ENCODE measurements at regions not wholly inside any gene's neighbourhood (a gene's known extent, or its start where the extent isn't known, plus 50 kb on each side); places are given as distances from the start of the nearest gene placed in this dataset.
"Not testable (repeated sequence)": the region's sequence is repeated elsewhere in the genome, so short reads cannot be mapped to it uniquely, and the experiment has no call there.

DNA sequence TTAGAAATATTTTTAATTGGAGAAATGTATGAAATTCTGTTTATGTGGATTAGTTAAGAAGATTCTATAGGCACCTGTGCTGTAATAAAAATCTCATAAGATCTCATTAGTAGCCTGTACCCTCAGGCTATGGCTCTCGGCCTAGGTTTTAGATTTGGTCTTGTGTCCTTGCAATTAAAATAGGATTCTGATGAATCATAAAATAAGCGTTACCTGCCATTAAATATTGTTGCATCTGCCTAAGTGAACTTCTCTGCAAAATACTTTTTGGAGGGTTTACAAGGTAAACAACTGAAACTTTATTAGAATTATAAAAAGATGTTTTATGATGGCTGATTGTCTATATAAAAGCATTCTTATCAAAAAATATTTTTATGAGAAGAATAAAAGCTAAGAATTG lies 804.1 kb upstream of the ANO3 start:
- no peak for DNase-seq

GRCh38 chr11:25529572-25529971 lies 802.4 kb upstream of the ANO3 start:
- DNase-seq = no peak

DNA sequence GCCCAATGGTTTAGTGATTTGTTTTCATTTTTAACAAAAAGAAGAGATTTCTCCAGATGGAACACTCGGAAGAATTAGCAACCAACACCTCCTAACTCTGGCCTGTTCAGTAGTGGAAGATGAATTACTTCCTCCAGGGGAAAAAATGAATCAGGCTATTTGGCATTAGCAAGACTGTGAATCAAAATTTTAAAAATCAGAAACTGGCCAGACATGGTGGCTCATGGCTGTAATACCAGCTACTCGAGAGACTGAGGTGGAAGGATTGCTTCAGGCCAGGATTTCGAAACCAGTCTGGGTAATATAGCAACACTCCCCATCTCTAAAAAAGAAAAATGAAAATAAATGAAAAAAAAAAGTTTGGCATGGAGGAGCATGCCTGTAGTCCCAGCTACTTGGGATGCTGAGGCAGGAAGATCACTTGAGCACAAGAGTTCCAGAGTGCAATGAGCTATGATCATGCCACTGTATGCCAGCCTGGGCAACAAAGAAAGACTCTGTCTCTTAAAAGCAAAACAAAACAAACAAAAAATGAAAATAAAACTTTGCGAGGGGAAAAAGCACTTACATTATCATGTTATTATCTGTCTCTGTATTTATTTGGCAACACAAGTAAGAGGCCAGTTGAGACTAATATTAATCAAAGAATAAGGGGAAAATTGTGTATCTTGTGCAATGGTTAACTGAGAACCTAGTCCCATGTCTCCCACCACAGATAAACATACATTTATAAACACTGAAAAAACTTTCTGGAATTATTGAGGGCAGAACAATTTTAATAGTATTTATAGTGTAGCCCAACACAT lies 796.3 kb upstream of the ANO3 start:
- DNase-seq = no peak

DNA sequence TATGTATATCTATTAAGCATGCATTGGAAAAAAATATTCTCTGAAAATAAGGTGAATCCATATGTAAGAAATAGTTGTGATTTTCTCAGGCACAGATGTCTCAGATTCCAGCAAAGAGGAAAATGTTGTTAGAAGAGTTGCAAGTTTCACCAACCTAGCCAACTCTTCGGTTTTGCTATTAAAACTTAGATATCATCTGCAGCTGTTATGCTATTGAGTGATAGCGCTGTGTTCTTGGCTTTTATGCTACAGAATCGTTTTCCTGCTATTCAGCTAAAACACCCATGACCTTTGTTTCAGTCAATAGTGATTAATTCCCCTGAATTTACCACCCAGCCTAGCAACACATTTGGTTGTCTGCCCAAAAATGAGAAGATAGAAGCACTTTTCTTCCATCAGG lies 795.6 kb upstream of the ANO3 start:
- no peak for DNase-seq

- DNase-seq = no peak
These were observed 794.5 kb upstream of the ANO3 start for GRCh38 chr11:25537393-25537792.

DNA sequence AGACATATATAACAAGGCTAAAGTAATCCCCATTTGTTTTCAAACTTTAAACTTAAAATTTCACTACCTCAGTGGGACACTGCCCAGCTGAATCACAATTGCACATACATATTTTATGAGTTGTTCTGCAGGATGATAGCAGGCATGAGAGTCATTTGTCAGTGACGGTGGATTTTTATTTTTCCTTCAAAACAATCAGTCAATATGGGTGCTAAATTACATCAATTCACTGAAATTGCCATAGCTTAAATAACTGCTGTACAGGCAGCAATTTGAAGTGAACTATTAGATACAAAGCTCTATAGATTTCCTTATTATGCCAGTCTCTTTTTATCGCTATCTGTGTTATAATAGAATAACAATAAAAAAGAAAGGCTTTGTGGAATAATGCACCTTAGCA lies 784.6 kb upstream of the ANO3 start:
- DNase-seq = no peak

DNA sequence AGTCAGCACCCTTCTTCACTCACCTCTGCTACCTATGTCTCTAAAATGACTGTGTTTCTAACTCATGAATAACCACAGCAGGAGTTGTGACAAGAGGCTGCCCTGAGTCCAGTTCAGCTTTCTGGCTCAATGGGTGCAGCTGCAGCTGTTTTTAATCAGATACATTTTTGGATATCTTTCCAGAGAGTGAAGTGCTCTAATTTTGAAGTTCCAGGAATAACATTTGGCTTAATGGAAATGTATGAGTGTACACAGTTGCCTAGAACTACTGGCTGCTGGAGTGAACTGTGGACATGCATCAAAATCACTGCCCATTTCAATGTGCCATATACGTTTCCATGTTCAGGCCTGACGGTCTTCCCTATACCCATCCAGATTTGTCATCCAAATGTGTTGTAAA lies 769.5 kb upstream of the ANO3 start:
- DNase-seq = no peak

GRCh38 chr11:25565846-25566245 lies 766.1 kb upstream of the ANO3 start:
- DNase-seq = no peak

GRCh38 chr11:25566298-25567200 lies 765.4 kb upstream of the ANO3 start:
- DNase-seq = no peak

- DNase-seq = no peak
These were observed 755.6 kb upstream of the ANO3 start for GRCh38 chr11:25576320-25576719.

DNA sequence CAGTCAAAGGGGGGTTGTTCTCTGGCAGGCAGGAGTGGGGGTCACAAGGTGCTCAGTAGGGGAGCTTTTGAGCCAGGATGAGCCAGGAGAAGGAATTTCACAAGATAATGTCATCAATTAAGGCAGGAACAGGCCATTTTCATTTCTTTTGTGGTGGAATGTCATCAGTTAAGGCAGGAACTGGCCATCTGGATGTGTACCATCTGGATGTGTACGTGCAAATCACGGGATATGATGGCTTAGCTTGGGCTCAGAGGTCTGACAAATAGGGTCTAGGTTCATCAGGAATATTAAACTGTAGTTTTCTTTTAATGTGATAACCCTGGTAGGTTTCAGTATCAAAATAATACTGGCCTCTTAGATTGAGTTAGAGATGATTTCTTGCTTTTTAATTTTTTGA lies 752.4 kb upstream of the ANO3 start:
- DNase-seq = not testable (repeated sequence)

GRCh38 chr11:25583596-25583995 lies 748.3 kb upstream of the ANO3 start:
- no peak for DNase-seq

- DNase-seq = no peak
These were observed 744.4 kb upstream of the ANO3 start for GRCh38 chr11:25587496-25587895.

DNA sequence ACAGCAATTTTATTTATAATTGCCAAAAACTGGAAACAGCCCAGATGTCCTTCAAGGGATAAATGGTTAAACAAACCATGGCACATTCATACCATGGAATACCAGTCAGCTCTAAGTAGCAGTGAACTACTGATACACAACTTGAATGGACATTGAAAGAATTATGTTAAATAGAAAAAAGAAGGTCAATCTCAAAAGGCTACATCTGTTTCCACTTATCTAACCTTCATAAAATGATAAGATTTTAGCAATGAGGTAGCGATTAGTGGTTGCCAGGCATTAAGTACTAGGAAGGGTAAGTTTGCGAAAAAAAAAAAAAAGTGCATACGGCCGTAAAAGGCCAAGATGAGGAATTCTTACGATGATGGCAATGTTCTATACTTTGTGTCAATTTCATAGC lies 738.7 kb upstream of the ANO3 start:
- DNase-seq = no peak

- DNase-seq = no peak
These were observed 735.2 kb upstream of the ANO3 start for GRCh38 chr11:25596701-25597100.

DNA sequence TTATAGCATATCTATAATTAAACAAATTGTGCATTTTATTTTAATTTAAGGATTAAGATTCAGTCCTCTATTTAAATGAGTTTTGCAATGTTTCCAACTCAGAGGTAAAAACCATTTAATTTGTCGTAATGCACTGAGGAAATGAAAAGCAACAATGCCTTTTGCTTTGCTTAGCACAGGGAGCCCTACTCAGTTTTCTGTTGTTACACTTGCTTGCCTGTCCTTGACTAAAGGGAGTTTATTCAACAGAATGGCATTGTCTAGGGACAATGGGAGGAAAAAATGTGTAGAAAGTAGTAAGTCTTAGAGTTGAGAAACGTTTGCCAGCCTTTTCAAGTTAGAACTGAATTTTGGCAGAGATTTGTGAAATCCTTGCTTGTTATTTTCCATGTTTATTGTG lies 734.2 kb upstream of the ANO3 start:
- no peak for DNase-seq

GRCh38 chr11:25602149-25602548 lies 729.8 kb upstream of the ANO3 start:
- DNase-seq = no peak

DNA sequence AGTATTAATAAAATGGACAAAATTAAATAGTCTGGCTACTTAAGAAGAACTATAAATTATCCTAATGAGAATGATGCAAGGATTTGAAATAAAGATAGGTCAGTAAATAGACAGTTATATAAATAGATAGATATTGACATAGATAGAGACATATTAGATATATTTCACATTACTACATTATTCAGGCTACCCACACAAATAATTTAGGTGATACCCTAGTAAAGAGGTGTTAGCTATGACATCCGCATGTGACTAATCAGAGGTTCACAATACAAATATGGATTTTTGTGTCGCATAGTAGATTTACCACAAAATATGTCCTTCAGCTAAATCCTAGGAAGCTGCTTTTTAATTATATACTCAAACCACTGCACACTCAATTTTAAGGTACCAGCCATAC lies 729.0 kb upstream of the ANO3 start:
- no peak for DNase-seq

DNA sequence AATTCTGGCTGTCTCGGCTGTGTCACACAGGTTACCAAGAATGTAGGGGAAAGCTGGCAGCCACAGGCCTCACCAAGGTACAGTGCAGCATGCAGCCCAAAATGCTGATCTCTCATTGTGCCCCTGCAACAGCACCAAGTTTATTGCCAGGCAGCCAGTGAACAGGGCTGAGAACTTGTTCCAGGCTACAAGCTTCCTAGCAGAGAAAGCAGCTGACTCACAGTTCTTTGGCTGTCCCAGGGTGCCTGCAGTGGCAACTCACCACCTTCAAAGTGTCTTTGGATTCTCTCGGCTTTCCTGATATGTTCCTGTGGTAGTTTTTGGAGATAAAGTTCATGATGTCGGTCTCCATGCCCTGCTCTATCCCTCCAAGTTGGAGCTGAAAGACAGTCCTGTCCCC lies 719.1 kb upstream of the ANO3 start:
- no peak for DNase-seq

GRCh38 chr11:25613451-25613850 lies 718.5 kb upstream of the ANO3 start:
- no peak for DNase-seq

GRCh38 chr11:25613865-25614264 lies 718.1 kb upstream of the ANO3 start:
- no peak for DNase-seq

DNA sequence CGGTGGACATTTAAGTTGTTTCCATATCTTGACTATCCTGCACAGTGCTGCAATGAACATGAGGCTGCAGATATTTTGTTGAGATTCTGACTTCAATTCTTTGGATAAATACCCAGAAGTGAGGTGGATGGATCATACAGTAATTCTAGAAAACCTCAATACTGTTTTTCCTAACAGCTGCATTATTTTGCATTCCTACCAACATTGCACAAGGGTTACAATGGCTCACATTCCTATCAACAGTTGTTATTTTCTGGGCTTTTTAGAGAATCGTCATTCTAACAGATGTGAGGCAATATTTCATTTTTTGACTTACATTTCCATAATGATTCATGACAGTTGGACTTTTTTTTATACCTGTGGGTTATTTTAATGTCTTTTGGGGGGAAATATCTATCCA lies 716.9 kb upstream of the ANO3 start:
- no peak for DNase-seq

GRCh38 chr11:25615841-25616240 lies 716.1 kb upstream of the ANO3 start:
- DNase-seq = no peak

DNA sequence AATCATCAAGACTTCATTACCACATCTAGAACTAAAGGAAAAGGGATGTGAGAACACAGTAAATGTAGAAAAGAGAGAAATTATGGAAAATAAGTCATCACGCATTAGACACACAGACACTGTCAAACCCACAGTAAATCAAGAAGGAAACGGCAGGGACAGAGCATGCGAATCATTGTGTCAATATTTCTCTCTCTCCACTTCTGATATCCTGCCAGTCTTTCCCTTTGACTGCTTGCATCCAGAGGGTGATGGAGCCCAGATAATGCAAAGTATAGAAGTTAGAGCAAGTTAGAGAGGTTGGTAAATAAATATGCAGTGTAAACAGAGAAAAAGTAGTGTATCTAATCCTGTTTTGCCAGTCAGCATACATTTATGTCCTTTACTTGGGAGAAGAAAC lies 706.8 kb upstream of the ANO3 start:
- no peak for DNase-seq
